ENCODE measurements at regions not wholly inside any gene's neighbourhood (a gene's known extent, or its start where the extent isn't known, plus 50 kb on each side); places are given as distances from the start of the nearest gene placed in this dataset.

GRCh38 chr16:49014277-49015224, 267.1 kb downstream of the CBLN1 start:
- intact Hi-C loops (cut with DNase I): no loop called here
- no peak for DNase-seq (ENCODE audit: low spot score)

GRCh38 chr16:49013727-49014080, 267.9 kb downstream of the CBLN1 start:
- no peak for DNase-seq (ENCODE audit: low spot score)
- intact Hi-C loops (cut with DNase I): no loop called here

GRCh38 chr16:49012961-49013726, 268.5 kb downstream of the CBLN1 start:
- intact Hi-C loops (cut with DNase I): no loop called here
- peak; percentile 84 for DNase-seq (ENCODE audit: low spot score)

- DNase-seq (ENCODE audit: low spot score): no peak
- intact Hi-C loops (cut with DNase I): no loop called here
These were observed 269.7 kb downstream of the CBLN1 start for GRCh38 chr16:49011901-49012300.

- intact Hi-C loops (cut with DNase I): no loop called here
These were observed 270.8 kb downstream of the CBLN1 start for GRCh38 chr16:49010879-49011278.

GRCh38 chr16:49010396-49010795, 271.2 kb downstream of the CBLN1 start:
- DNase-seq (ENCODE audit: low spot score): no peak
- intact Hi-C loops (cut with DNase I): no loop called here

More at GRCh38 chr16:49010879-49011278, 270.8 kb downstream of the CBLN1 start:
- DNase-seq (ENCODE audit: low spot score): no peak

GRCh38 chr16:49009204-49009603, 272.4 kb downstream of the CBLN1 start:
- intact Hi-C loops (cut with DNase I): no loop called here
- no peak for DNase-seq (ENCODE audit: low spot score)

- DNase-seq (ENCODE audit: low spot score): no peak
- intact Hi-C loops (cut with DNase I): no loop called here
These were observed 277.6 kb downstream of the CBLN1 start for GRCh38 chr16:49003992-49004391.

GRCh38 chr16:49003022-49003421, 278.6 kb downstream of the CBLN1 start:
- intact Hi-C loops (cut with DNase I): no loop called here
- DNase-seq (ENCODE audit: low spot score): no peak

GRCh38 chr16:49000594-49000993, 281.0 kb downstream of the CBLN1 start:
- intact Hi-C loops (cut with DNase I): no loop called here
- no peak for DNase-seq (ENCODE audit: low spot score)

GRCh38 chr16:48999508-48999907, 282.1 kb downstream of the CBLN1 start:
- no peak for DNase-seq (ENCODE audit: low spot score)
- intact Hi-C loops (cut with DNase I): no loop called here

- no peak for DNase-seq (ENCODE audit: low spot score)
- intact Hi-C loops (cut with DNase I): no loop called here
These were observed 282.6 kb downstream of the CBLN1 start for GRCh38 chr16:48999044-48999443.

GRCh38 chr16:48997946-48998345, 283.7 kb downstream of the CBLN1 start:
- DNase-seq (ENCODE audit: low spot score): no peak
- intact Hi-C loops (cut with DNase I): no loop called here

- intact Hi-C loops (cut with DNase I): no loop called here
These were observed 284.5 kb downstream of the CBLN1 start for GRCh38 chr16:48997081-48997615.

GRCh38 chr16:48978501-48978900, 303.1 kb downstream of the CBLN1 start:
- no peak for DNase-seq (ENCODE audit: low spot score)
- intact Hi-C loops (cut with DNase I): no loop called here

More at GRCh38 chr16:48997081-48997615, 284.5 kb downstream of the CBLN1 start:
- no peak for DNase-seq (ENCODE audit: low spot score)

- intact Hi-C loops (cut with DNase I): no loop called here
- no peak for DNase-seq (ENCODE audit: low spot score)
These were observed 309.4 kb downstream of the CBLN1 start for GRCh38 chr16:48972236-48972635.

GRCh38 chr16:48971571-48972077, 310.0 kb downstream of the CBLN1 start:
- no peak for DNase-seq (ENCODE audit: low spot score)
- intact Hi-C loops (cut with DNase I): no loop called here

GRCh38 chr16:48970216-48970615, 311.4 kb downstream of the CBLN1 start:
- intact Hi-C loops (cut with DNase I): no loop called here
- no peak for DNase-seq (ENCODE audit: low spot score)

GRCh38 chr16:48969611-48970010, 312.0 kb downstream of the CBLN1 start:
- intact Hi-C loops (cut with DNase I): no loop called here
- no peak for DNase-seq (ENCODE audit: low spot score)

- intact Hi-C loops (cut with DNase I): no loop called here
- no peak for DNase-seq (ENCODE audit: low spot score)
These were observed 316.3 kb downstream of the CBLN1 start for GRCh38 chr16:48965386-48965785.

All from posterior vena cava (tissue), 2 donors.